ENCODE measurements at regions not wholly inside any gene's neighbourhood (a gene's known extent, or its start where the extent isn't known, plus 50 kb on each side); places are given as distances from the start of the nearest gene placed in this dataset.

DNA sequence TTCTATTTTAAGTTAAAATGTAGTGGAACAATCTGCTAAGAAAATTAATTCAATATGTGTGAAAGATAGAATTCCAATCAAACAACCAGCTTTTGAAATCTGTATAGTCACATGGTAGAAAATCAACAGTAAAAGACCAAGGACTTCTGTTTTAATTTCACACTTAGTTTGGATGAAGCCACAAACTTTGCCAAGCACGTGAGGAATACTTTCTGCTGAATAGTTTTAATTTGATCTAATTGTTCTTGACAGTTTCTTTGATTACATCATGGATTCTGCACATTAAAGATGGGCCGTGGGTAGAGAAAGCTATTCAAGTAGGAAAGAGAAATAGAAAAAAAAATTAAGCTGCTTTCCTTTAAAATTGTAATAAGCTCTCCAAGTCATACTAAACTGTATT lies 137.9 kb upstream of the FAM241A start:
- TF ChIP-seq, protein P1, sequence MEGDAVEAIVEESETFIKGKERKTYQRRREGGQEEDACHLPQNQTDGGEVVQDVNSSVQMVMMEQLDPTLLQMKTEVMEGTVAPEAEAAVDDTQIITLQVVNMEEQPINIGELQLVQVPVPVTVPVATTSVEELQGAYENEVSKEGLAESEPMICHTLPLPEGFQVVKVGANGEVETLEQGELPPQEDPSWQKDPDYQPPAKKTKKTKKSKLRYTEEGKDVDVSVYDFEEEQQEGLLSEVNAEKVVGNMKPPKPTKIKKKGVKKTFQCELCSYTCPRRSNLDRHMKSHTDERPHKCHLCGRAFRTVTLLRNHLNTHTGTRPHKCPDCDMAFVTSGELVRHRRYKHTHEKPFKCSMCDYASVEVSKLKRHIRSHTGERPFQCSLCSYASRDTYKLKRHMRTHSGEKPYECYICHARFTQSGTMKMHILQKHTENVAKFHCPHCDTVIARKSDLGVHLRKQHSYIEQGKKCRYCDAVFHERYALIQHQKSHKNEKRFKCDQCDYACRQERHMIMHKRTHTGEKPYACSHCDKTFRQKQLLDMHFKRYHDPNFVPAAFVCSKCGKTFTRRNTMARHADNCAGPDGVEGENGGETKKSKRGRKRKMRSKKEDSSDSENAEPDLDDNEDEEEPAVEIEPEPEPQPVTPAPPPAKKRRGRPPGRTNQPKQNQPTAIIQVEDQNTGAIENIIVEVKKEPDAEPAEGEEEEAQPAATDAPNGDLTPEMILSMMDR (IDR thresholded peaks at IDR 0.05; ENCODE audit: low read length): no peak
- TF ChIP-seq EZH2 (optimal IDR thresholded peaks at IDR 0.05; ENCODE audit: low read depth, low read length): no peak

All from MM.1S (cell line).